ENCODE measurements at regions not wholly inside any gene's neighbourhood (a gene's known extent, or its start where the extent isn't known, plus 50 kb on each side); places are given as distances from the start of the nearest gene placed in this dataset.
"Not testable (repeated sequence)": the region's sequence is repeated elsewhere in the genome, so short reads cannot be mapped to it uniquely, and the experiment has no call there.

- no peak for DNase-seq
Observed at GRCh38 chr9:75628952-75629351, 261.5 kb upstream of the PCSK5 start.

DNA sequence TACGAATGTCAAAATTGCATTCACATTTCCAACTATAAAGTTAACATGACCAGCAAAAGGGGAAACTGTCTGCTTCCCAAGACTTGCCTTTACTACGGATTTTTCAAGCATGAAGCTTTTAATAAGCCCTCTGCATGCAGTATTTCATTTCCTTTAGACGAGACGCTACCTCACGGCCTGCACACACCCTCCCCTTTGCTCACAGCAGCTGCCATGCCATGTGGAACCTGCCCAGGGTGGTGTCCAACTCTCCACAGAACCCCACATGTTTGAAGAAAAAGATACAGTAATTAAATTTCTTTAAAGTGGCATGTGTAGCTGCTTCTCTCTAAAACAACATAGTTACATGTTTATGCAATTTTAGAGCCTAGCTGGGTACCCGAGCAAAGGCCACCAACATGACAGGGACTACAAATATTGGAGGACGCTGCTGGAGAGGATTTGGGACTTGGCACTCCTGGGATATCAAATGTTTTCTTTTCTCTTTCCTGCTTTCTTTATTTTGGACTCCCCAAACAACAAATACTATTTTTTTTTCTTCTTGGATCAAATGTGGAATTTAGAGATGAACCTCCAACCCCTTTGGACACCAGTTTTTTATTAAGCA lies 256.9 kb upstream of the PCSK5 start:
- no peak for DNase-seq

DNA sequence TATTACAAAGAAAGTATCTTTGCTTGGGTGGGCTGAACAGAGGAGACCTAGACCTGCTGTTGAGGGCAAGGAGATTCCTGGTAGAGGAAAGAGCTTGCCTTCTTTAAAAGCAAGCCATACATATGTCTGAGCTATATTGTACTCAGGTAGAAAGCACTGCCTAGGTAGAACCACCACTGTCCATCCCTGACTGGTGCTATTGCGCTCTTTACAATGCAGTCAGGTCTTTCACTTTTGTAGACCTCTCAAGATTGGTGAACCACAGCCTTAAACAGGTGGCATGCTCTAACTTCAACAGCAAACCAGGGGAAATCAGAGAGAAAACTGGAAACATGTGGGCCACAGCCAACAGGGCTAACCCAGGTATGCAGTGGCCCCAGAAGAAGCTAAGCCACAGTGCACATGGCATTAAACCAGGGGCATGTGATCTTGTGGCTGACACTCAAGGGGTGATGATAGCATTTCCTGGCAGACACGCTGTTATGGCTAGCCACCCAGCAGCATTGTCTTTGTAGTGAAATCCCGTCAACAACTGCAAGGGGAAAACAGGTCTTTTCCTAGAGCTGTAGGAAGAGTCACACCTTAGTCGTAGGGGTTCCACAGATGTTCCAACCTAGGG lies 253.9 kb upstream of the PCSK5 start:
- DNase-seq, result no peak

GRCh38 chr9:75639971-75640610 lies 250.4 kb upstream of the PCSK5 start:
- DNase-seq, result no peak

DNA sequence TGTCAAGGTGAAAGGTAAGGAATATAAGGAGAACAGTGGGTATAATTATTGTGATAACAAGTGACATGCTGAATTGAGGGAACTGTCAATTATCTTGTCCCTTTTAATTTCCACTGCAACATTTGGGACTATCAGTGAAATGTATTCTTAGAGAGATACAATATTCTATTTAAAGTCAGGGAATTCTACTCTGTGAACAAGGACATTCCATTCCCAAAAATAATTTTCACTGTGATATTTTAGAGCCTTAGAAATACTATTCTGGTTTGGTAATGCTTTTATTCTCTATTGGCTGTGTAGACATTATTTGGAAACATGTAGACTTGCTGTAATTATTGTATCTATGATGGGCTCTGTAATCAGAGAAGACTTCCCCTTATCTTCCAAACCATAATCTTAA lies 248.0 kb upstream of the PCSK5 start:
- DNase-seq, result no peak

DNA sequence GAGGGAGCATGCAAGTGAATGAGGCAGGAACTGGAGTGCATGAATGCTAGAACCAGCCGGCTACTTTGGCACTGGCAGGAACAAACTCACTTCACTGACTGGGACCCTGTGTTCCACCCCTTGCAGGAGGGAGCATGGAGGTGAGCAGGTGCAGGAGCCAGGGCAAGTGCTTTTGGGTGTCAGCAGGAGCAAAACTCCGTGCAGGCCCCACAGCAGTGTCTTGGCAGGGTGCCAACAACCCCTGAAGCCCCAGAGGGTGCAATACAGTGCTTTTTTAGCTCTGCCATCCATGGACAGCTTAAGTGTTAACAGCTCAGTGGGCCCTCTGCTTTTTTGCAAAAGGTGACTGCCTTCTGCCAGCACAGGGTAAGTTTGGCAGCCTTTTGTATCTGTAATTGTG lies 245.8 kb upstream of the PCSK5 start:
- DNase-seq, result no peak

- DNase-seq, result no peak
Observed at GRCh38 chr9:75648034-75648433, 242.4 kb upstream of the PCSK5 start.

- no peak for DNase-seq
Observed at GRCh38 chr9:75649060-75649459, 241.4 kb upstream of the PCSK5 start.

GRCh38 chr9:75651709-75652108 lies 238.8 kb upstream of the PCSK5 start:
- DNase-seq, result no peak

- DNase-seq, result no peak
Observed at GRCh38 chr9:75653335-75653734, 237.1 kb upstream of the PCSK5 start.

DNA sequence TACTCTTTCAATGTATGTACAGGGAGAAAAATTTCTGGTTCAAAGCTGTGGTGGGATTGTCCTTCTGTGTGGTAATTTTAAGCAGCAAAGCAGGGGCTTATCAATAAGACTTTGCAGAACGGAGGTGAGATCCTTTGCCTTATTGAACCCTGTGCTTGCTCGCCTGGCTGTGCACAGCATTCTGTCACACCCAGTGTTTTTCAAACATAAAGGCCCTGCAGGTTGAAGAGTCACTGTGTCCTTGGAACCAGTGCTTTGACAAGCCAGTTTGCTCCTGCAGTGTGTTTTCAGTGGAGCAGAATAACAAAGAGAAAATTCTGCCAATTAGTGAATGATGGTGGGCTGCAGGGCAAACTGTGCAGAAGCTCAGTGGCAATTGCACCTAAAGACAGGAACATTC lies 236.7 kb upstream of the PCSK5 start:
- no peak for DNase-seq

- no peak for DNase-seq
Observed at GRCh38 chr9:75657015-75657414, 233.5 kb upstream of the PCSK5 start.

DNA sequence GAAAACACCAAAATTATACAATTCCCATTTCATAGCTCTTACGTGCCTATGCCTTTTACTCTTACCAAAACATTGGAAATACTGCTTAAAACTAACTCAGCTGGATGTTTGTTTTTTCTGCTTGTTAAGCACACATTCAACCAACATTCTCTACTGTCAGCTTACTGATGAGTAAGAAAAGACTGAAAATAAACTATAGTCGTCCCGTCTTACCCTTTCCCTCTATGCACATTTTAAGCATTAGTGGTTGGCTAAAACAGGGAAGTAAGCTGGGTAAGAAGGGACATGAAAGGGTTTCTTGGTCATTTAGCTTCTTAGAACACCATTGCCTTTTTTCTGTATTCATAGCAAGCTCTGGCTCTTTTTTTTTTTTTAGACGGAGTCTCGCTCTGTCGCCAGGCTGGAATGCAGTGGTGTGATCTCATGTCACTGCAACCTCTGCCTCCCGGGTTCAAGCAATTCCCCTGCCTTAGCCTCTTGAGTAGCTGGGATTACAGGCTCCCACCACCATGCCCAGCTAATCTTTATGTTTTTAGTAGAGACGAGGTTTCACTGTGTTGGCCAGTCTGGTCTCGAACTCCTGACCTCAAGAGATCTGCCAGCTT lies 232.1 kb upstream of the PCSK5 start:
- DNase-seq, result no peak

GRCh38 chr9:75664597-75664996 lies 225.9 kb upstream of the PCSK5 start:
- no peak for DNase-seq

GRCh38 chr9:75666856-75667554 lies 223.5 kb upstream of the PCSK5 start:
- no peak for DNase-seq

DNA sequence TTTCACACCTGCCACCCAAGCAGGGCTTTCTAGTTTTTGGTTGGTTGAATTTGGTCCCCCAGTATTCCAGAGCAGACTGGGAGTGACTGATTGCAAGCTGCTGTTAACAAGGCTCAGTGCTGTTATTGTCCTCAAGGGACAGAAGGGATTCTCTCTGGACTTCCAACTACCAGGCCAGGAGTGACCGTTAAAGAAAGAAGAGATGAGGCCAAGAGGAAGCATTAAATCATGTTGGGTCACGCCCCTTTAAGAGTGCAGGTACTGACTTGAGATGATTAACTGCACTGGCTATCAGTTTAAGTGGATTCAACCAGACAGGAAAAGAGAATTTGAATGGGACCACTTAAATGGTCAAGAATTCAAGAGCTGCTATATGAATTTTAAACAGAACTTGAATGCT lies 220.8 kb upstream of the PCSK5 start:
- no peak for DNase-seq

DNA sequence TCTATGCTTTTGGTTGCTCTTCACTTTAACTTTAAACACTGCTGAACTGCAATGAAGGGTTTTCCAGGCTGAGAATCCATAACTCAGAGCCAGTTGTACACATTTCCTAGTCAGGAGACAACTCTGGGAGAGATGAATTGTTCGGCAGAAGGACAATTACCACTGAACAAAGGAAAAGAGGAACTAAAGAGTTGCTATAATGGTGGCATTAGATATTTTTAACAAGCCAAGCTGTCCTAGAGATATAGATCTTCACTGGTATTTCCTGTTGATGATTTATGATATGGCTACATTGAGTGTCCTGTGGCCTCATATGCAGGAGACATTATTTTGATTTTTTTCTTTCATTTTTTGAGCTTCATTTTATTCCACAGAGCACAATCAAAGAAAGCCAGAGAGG lies 219.1 kb upstream of the PCSK5 start:
- DNase-seq, result no peak

DNA sequence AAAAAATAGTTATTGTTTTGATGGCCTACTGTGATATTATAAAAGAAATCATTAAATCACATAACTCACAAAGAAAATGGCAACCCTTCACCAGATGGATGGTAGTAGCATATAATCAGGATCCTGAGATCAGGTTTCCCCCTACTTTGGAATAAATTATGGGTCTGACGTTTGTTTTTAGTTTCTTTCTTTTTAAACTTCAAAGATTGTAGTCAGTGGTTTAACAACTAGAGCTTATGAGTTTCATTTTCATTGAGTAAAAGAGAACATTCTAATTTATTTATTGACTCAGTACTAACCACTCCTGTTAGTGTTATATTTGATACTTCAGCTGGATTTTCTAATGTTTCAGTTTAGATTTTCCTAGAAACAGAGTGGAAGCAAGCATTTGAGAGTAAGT lies 218.0 kb upstream of the PCSK5 start:
- no peak for DNase-seq

DNA sequence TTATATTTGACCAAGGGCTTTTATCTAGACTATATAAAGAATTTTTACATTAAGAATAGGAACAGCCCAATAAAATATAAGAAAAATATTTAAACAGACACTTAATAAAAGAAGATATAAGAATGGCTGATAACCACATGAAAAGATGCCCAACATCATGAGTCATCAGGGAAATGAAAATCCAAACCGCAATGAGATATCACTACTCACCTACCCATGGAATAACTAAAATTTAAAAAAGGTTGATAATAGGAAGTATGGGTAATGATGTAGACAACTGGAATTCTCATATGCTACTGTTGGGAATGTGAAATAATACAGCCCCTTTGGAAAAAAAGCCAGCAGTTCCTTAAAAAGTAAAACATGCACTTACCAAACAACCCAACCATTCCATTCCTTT lies 206.9 kb upstream of the PCSK5 start:
- DNase-seq, result no peak

- DNase-seq, result no peak
Observed at GRCh38 chr9:75685062-75685461, 205.4 kb upstream of the PCSK5 start.

GRCh38 chr9:75687359-75687953 lies 203.0 kb upstream of the PCSK5 start:
- no peak for DNase-seq

- not testable (repeated sequence) for DNase-seq
Observed at GRCh38 chr9:75690551-75690950, 199.9 kb upstream of the PCSK5 start.

DNA sequence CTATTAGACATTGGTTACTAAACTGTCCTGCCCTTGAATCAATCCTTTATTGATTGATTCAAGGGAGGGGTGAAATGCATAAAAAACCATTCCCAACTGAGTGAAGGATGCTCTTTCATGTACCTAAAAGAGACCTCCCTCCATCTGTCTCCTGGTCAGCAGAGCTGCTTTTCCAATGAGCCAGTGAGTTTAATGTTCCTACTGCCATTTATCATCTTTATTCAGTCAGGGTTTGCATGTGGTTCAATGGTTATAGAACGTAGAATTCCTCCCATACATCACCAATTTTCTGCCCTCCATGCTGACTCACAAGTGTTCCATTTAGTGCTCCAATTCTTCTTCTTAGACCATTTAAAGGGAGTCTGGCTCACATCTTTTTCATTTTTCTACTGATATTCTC lies 199.1 kb upstream of the PCSK5 start:
- DNase-seq, result no peak

Data from femur (tissue), 1 donor.